Activated CD4-positive, alpha-beta T cell treated with anti-CD3 and anti-CD28 coated beads for 36 hours (primary cell): ENCODE measurements at regions not wholly inside any gene's neighbourhood (a gene's known extent, or its start where the extent isn't known, plus 50 kb on each side); places are given as distances from the start of the nearest gene placed in this dataset.
"Not testable (repeated sequence)": the region's sequence is repeated elsewhere in the genome, so short reads cannot be mapped to it uniquely, and the experiment has no call there.

Experiments
- ATAC-seq: fragments of 200-7000 bp; cut with Tn5 transposase; one replicate; pipeline ENCODE4 v1.10.0; 2021; ENCODE audit warnings: mild to moderate bottlenecking, moderate library complexity
- CTCF ChIA-PET: fragments of 350-600 bp; sonication (Branson Sonifier 250); formaldehyde crosslinking; loops from one replicate; lab custom pipeline; 2021; ENCODE audit warnings: antibody characterized with exemption; lab: Charles Lee
- POLR2A ChIA-PET: fragments of 350-600 bp; sonication (Branson Sonifier 250); formaldehyde crosslinking; loops from one replicate; lab custom pipeline; 2021; ENCODE audit warnings: antibody characterized with exemption, inconsistent platforms; lab: Charles Lee
- DNase-seq: peaks from one replicate; pipeline ENCODE4 v3.0.0-alpha.2; 2020
- H3K27ac Mint-ChIP-seq: one replicate; pipeline ENCODE4 v1.8.0; 2021; ENCODE audit warnings: mixed read lengths
- H3K27me3 Mint-ChIP-seq: one replicate; pipeline ENCODE4 v1.8.0; 2021; ENCODE audit warnings: mixed read lengths
- H3K36me3 Mint-ChIP-seq: one replicate; pipeline ENCODE4 v1.8.0; 2021; ENCODE audit warnings: low read depth, mixed read lengths
- H3K4me1 Mint-ChIP-seq: one replicate; pipeline ENCODE4 v1.8.0; 2021; ENCODE audit warnings: mixed read lengths
- H3K4me3 Mint-ChIP-seq: one replicate; pipeline ENCODE4 v1.8.0; 2021; ENCODE audit warnings: mild to moderate bottlenecking, moderate library complexity, mixed read lengths
- H3K9me3 Mint-ChIP-seq: one replicate; pipeline ENCODE4 v1.8.0; 2021; ENCODE audit warnings: low read depth, mixed read lengths
- intact Hi-C, 2 experiments: fragments of 100-400 bp; cut with DNase I in 1 of 2; cut with micrococcal nuclease in 1 of 2; formaldehyde crosslinking; loops; one replicate each; pipeline versions ENCODE4 v1.14.2 to v1.15.1; 2022 to 2024; cut with DNase I, micrococcal nuclease

- ATAC-seq = no peak
Measured at GRCh38 chr7:42575171-42575570, 336.7 kb downstream of the C7orf25 start.

GRCh38 chr7:42574685-42575084 is 337.2 kb downstream of the C7orf25 start:
- POLR2A ChIA-PET = no interaction called here
- intact Hi-C loops = no loop called here
- DNase-seq = no peak
- no peak for ATAC-seq
- H3K36me3 Mint-ChIP-seq = no peaks in the 10 kb centered on the region
- H3K27me3 Mint-ChIP-seq = no peaks in the 10 kb centered on the region
- CTCF ChIA-PET = no interaction called here
- H3K4me3 Mint-ChIP-seq = no peak overlapping the region
- H3K9me3 Mint-ChIP-seq = peaks cover 9% of the 10 kb centered on the region
- no peak overlapping the region for H3K27ac Mint-ChIP-seq
- H3K4me1 Mint-ChIP-seq = no peaks in the 10 kb centered on the region

More at GRCh38 chr7:42575171-42575570, 336.7 kb downstream of the C7orf25 start:
- Mint-ChIP-seq H3K4me1 (no peaks in the 10 kb centered on the region), H3K27ac (no peak overlapping the region), H3K36me3 (no peaks in the 10 kb centered on the region), H3K9me3 (peaks cover 12% of the 10 kb centered on the region), H3K4me3 (no peak overlapping the region), H3K27me3 (no peaks in the 10 kb centered on the region)
- no peak for DNase-seq
- CTCF ChIA-PET = no interaction called here
- intact Hi-C loops = no loop called here
- POLR2A ChIA-PET = no interaction called here

GRCh38 chr7:42573881-42574672 is 337.1 kb upstream of the GLI3 start:
- intact Hi-C loops = no loop called here
- H3K4me1 Mint-ChIP-seq = no peaks in the 10 kb centered on the region
- peaks cover 2% of the 10 kb centered on the region for H3K27me3 Mint-ChIP-seq
- H3K9me3 Mint-ChIP-seq = peaks cover 5% of the 10 kb centered on the region
- H3K4me3 Mint-ChIP-seq = no peak overlapping the region
- ChIA-PET POLR2A (no interaction called here), CTCF (no interaction called here)
- no peak overlapping the region for H3K27ac Mint-ChIP-seq
- ATAC-seq = no peak
- no peak for DNase-seq
- no peaks in the 10 kb centered on the region for H3K36me3 Mint-ChIP-seq

- DNase-seq (no peak), ATAC-seq (no peak)
- Mint-ChIP-seq H3K4me1 (no peaks in the 10 kb centered on the region), H3K27me3 (peaks cover 2% of the 10 kb centered on the region), H3K9me3 (peaks cover 2% of the 10 kb centered on the region), H3K36me3 (no peaks in the 10 kb centered on the region), H3K27ac (no peak overlapping the region), H3K4me3 (no peak overlapping the region)
- intact Hi-C loops = no loop called here
- ChIA-PET CTCF (no interaction called here), POLR2A (no interaction called here)
Measured at GRCh38 chr7:42572561-42572960, 335.6 kb upstream of the GLI3 start.

- POLR2A ChIA-PET = no interaction called here
- intact Hi-C loops = no loop called here
- CTCF ChIA-PET = no interaction called here
- no peaks in the 10 kb centered on the region for H3K4me1 Mint-ChIP-seq
- H3K27ac Mint-ChIP-seq = no peak overlapping the region
- ATAC-seq (no peak), DNase-seq (no peak)
- peaks cover 2% of the 10 kb centered on the region for H3K9me3 Mint-ChIP-seq
- no peak overlapping the region for H3K4me3 Mint-ChIP-seq
- peaks cover 2% of the 10 kb centered on the region for H3K27me3 Mint-ChIP-seq
- H3K36me3 Mint-ChIP-seq = no peaks in the 10 kb centered on the region
Measured at GRCh38 chr7:42572056-42572455, 335.0 kb upstream of the GLI3 start.

GRCh38 chr7:42570944-42571343 is 333.9 kb upstream of the GLI3 start:
- Mint-ChIP-seq H3K4me3 (no peak overlapping the region), H3K36me3 (no peaks in the 10 kb centered on the region), H3K27ac (no peak overlapping the region), H3K27me3 (peaks cover 2% of the 10 kb centered on the region), H3K9me3 (peaks cover 2% of the 10 kb centered on the region), H3K4me1 (no peaks in the 10 kb centered on the region)
- ChIA-PET POLR2A (no interaction called here), CTCF (no interaction called here)
- ATAC-seq = no peak
- intact Hi-C loops = no loop called here
- DNase-seq = no peak

- peaks cover 2% of the 10 kb centered on the region for H3K27me3 Mint-ChIP-seq
- H3K4me3 Mint-ChIP-seq = no peak overlapping the region
- ATAC-seq (no peak), DNase-seq (no peak)
- H3K27ac Mint-ChIP-seq = no peak overlapping the region
- no peaks in the 10 kb centered on the region for H3K4me1 Mint-ChIP-seq
- H3K9me3 Mint-ChIP-seq = peaks cover 12% of the 10 kb centered on the region
- H3K36me3 Mint-ChIP-seq = no peaks in the 10 kb centered on the region
- CTCF ChIA-PET = interaction anchor here (0.6 kb wide), 1 partner anchor 98 kb away, joined by 3 read pairs; no protein-coding TSS in a partner anchor
- intact Hi-C loops = no loop called here
- POLR2A ChIA-PET = no interaction called here
Measured at GRCh38 chr7:42567051-42567450, 330.0 kb upstream of the GLI3 start.

GRCh38 chr7:42561797-42562196 is 324.8 kb upstream of the GLI3 start:
- ChIA-PET POLR2A (no interaction called here), CTCF (no interaction called here)
- ATAC-seq (no peak), DNase-seq (no peak)
- Mint-ChIP-seq H3K27me3 (peaks cover 2% of the 10 kb centered on the region), H3K9me3 (peaks cover 11% of the 10 kb centered on the region), H3K4me1 (no peaks in the 10 kb centered on the region), H3K36me3 (no peaks in the 10 kb centered on the region), H3K4me3 (no peak overlapping the region), H3K27ac (no peak overlapping the region)
- intact Hi-C loops = no loop called here

GRCh38 chr7:42560866-42561265 is 323.9 kb upstream of the GLI3 start:
- intact Hi-C loops = no loop called here
- H3K9me3 Mint-ChIP-seq = peaks cover 21% of the 10 kb centered on the region

GRCh38 chr7:42554932-42555331 is 317.9 kb upstream of the GLI3 start:
- DNase-seq, H3K36me3 Mint-ChIP-seq, H3K4me1 Mint-ChIP-seq, intact Hi-C loops, H3K27me3 Mint-ChIP-seq, H3K27ac Mint-ChIP-seq, ATAC-seq, POLR2A ChIA-PET, H3K4me3 Mint-ChIP-seq: not testable (repeated sequence)
- CTCF ChIA-PET = interaction anchor here (1.1 kb wide), 1 partner anchor 9 kb away, joined by 3 read pairs; no protein-coding TSS in a partner anchor
- H3K9me3 Mint-ChIP-seq = peaks cover 19% of the 10 kb centered on the region

More at GRCh38 chr7:42560866-42561265, 323.9 kb upstream of the GLI3 start:
- Mint-ChIP-seq H3K27ac (no peak overlapping the region), H3K36me3 (no peaks in the 10 kb centered on the region), H3K4me1 (no peaks in the 10 kb centered on the region), H3K27me3 (peaks cover 2% of the 10 kb centered on the region), H3K4me3 (no peak overlapping the region)
- ATAC-seq = no peak
- ChIA-PET POLR2A (no interaction called here), CTCF (no interaction called here)
- no peak for DNase-seq

- Mint-ChIP-seq H3K36me3 (no peaks in the 10 kb centered on the region), H3K4me3 (no peak overlapping the region), H3K27me3 (peaks cover 2% of the 10 kb centered on the region), H3K27ac (no peak overlapping the region), H3K9me3 (peaks cover 19% of the 10 kb centered on the region), H3K4me1 (no peaks in the 10 kb centered on the region)
- intact Hi-C loops = no loop called here
- no peak for DNase-seq
- ChIA-PET POLR2A (no interaction called here), CTCF (interaction anchor here (0.6 to 0.7 kb wide), 2 partner anchors 521 to 803 kb away, joined by 3 read pairs; no protein-coding TSS in a partner anchor)
- ATAC-seq = no peak
Measured at GRCh38 chr7:42552227-42552626, 315.2 kb upstream of the GLI3 start.

GRCh38 chr7:42550706-42551470 is 313.9 kb upstream of the GLI3 start:
- peaks cover 10% of the 10 kb centered on the region for H3K9me3 Mint-ChIP-seq
- no peaks in the 10 kb centered on the region for H3K36me3 Mint-ChIP-seq
- DNase-seq (no peak), ATAC-seq (no peak)
- POLR2A ChIA-PET = no interaction called here
- intact Hi-C loops = no loop called here
- CTCF ChIA-PET = no interaction called here
- H3K27me3 Mint-ChIP-seq = no peaks in the 10 kb centered on the region
- no peak overlapping the region for H3K4me3 Mint-ChIP-seq
- no peak overlapping the region for H3K27ac Mint-ChIP-seq
- no peaks in the 10 kb centered on the region for H3K4me1 Mint-ChIP-seq
